GM03348 (cell line): ENCODE measurements at regions not wholly inside any gene's neighbourhood (a gene's known extent, or its start where the extent isn't known, plus 50 kb on each side); places are given as distances from the start of the nearest gene placed in this dataset.

Experiments
- DNase-seq: peaks from one replicate; pipeline ENCODE4 v3.0.0; 2012; ENCODE audit warnings: low spot score

- DNase-seq = no peak
Measured at GRCh38 chr9:120212153-120212852, 367.7 kb downstream of the CDK5RAP2 start.

- DNase-seq = no peak
Measured at GRCh38 chr9:120210274-120210673, 369.7 kb downstream of the CDK5RAP2 start.

GRCh38 chr9:120202856-120203654 is 376.9 kb downstream of the CDK5RAP2 start:
- no peak for DNase-seq

GRCh38 chr9:120198027-120198426 is 381.9 kb downstream of the CDK5RAP2 start:
- DNase-seq = no peak

GRCh38 chr9:120197605-120198004 is 382.4 kb downstream of the CDK5RAP2 start:
- no peak for DNase-seq

- no peak for DNase-seq
Measured at GRCh38 chr9:120191141-120191540, 388.8 kb downstream of the CDK5RAP2 start.

- no peak for DNase-seq
Measured at GRCh38 chr9:120187758-120188157, 392.2 kb downstream of the CDK5RAP2 start.

- no peak for DNase-seq
Measured at GRCh38 chr9:120186276-120186675, 393.7 kb downstream of the CDK5RAP2 start.

GRCh38 chr9:120184266-120184665 is 395.7 kb downstream of the CDK5RAP2 start:
- no peak for DNase-seq

GRCh38 chr9:120183615-120184014 is 396.4 kb downstream of the CDK5RAP2 start:
- DNase-seq = no peak

GRCh38 chr9:120182011-120182410 is 398.0 kb downstream of the CDK5RAP2 start:
- DNase-seq = no peak

GRCh38 chr9:120177121-120177520 is 402.8 kb downstream of the CDK5RAP2 start:
- DNase-seq = no peak

GRCh38 chr9:120175031-120175430 is 404.9 kb downstream of the CDK5RAP2 start:
- DNase-seq = no peak

GRCh38 chr9:120161776-120162175 is 418.2 kb downstream of the CDK5RAP2 start:
- DNase-seq = no peak

- no peak for DNase-seq
Measured at GRCh38 chr9:120158221-120158620, 421.7 kb downstream of the CDK5RAP2 start.

- no peak for DNase-seq
Measured at GRCh38 chr9:120156376-120156775, 423.6 kb downstream of the CDK5RAP2 start.

GRCh38 chr9:120153258-120153657 is 426.7 kb downstream of the CDK5RAP2 start:
- DNase-seq = no peak

- DNase-seq = no peak
Measured at GRCh38 chr9:120152295-120152694, 427.7 kb downstream of the CDK5RAP2 start.

- DNase-seq = no peak
Measured at GRCh38 chr9:120151806-120152205, 428.2 kb downstream of the CDK5RAP2 start.

GRCh38 chr9:120151149-120151548 is 428.8 kb downstream of the CDK5RAP2 start:
- DNase-seq = no peak

- DNase-seq = no peak
Measured at GRCh38 chr9:120138955-120139354, 441.0 kb downstream of the CDK5RAP2 start.

GRCh38 chr9:120137186-120137840 is 442.7 kb downstream of the CDK5RAP2 start:
- no peak for DNase-seq

- no peak for DNase-seq
Measured at GRCh38 chr9:120136696-120137095, 443.3 kb downstream of the CDK5RAP2 start.
